ENCODE measurements at regions not wholly inside any gene's neighbourhood (a gene's known extent, or its start where the extent isn't known, plus 50 kb on each side); places are given as distances from the start of the nearest gene placed in this dataset.
"Not testable (repeated sequence)": the region's sequence is repeated elsewhere in the genome, so short reads cannot be mapped to it uniquely, and the experiment has no call there.

- no peak for DNase-seq
Measured at GRCh38 chr21:23130308-23130707, 2132.1 kb downstream of the NCAM2 start.

DNA sequence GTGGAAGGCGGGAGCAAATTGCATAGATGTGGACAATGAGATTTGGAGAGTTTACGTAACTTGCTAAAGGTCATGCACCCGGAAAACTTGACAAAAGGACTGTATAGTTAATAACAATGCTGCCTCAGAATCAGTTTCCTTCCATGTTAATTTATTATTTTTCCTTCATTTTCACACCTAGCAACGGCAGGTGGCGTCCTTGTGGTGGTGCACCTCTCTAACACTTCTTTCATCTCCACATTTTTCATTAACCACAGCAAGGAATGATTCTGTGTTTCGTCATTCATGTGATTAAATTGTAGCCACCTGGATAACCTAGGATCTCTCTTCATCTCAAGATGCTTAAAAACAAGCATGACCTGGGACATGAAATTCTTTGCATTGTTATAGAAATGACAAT, 2133.0 kb downstream of the NCAM2 start:
- no peak for DNase-seq

DNA sequence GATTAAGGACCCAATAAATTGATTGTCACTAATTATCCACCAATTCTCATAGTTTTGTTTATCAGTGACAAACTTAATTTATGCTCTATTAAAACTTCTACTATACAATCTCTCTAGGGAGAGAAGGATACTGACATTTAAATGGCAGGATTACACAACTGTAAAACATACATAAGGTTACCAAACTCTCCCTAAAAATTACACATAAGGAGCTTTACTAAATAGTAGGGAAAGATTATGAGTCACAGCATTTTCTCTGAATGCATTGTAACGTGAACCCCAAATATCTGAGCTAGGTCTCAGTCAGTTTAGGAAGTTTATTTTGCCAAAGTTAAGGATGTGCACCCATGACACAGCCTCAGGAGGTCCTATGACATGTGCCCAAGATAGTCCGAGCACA, 2140.6 kb downstream of the NCAM2 start:
- no peak for DNase-seq

DNA sequence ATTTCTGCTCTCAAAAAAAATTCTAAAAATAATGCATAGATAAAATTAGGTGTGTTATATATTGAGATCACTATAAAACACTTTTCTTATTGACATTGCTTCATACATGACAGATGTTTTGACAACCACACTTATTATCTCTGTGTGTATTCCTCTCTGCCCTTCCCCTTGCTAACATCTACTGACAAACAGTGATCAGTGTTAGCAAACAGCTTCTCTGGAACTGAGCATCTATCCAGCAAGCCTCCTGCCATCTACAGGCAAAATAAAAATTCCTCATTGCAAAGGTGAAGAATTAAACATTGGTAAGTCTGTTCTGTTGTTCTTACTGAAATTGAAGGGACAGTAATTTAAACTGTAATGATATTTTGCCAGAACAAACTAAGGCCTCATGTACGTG, 2153.9 kb downstream of the NCAM2 start:
- no peak for DNase-seq

GRCh38 chr21:23153842-23154241, 2155.6 kb downstream of the NCAM2 start:
- DNase-seq, result not testable (repeated sequence)

GRCh38 chr21:23155281-23155680, 2157.1 kb downstream of the NCAM2 start:
- DNase-seq, result no peak

- no peak for DNase-seq
Measured at GRCh38 chr21:23160914-23161313, 2162.7 kb downstream of the NCAM2 start.

- DNase-seq, result no peak
Measured at GRCh38 chr21:23162198-23162946, 2164.2 kb downstream of the NCAM2 start.
